Pancreas (tissue), 10 donors: ENCODE measurements at regions not wholly inside any gene's neighbourhood (a gene's known extent, or its start where the extent isn't known, plus 50 kb on each side); places are given as distances from the start of the nearest gene placed in this dataset.

ENCODE experiments used
- ATAC-seq, 4 donors: fragments of 200-7000 bp; cut with Tn5 transposase; one replicate each; pipeline versions ENCODE4 v1.8.0 to v1.9.1; 2020; ENCODE audit warnings: mild to moderate bottlenecking in 4 of 4, moderate library complexity in 4 of 4
- DNase-seq, 6 donors: peaks; one replicate each; pipeline ENCODE4 v3.0.0-alpha.2; 2020
- FAIRE-seq: peaks from 2 replicates; lab custom pipeline; 2012; peaks lifted over from hg19 to GRCh38; lab: Jason Lieb, UNC
- H3K27ac ChIP-seq, 4 donors: fragments of 200-600 bp; sonication (generic); 1 replicate in 3 of 4; 2 replicates in 1 of 4; pipeline versions ENCODE4 v1.5.0 to v1.8.0; 2020
- H3K27me3 ChIP-seq, 4 donors: fragments of 200-600 bp; one replicate each; pipeline ENCODE4 v1.8.0; 2021
- H3K36me3 ChIP-seq, 3 donors: fragments of 200-600 bp; sonication (generic) in 1 of 3; one replicate each; pipeline versions ENCODE4 v1.5.0 to v1.8.0; 2020 to 2021
- H3K4me1 ChIP-seq, 3 donors: fragments of 200-600 bp; one replicate each; pipeline ENCODE4 v1.8.0; 2021
- H3K4me3 ChIP-seq, 4 donors: fragments of 200-600 bp; sonication (generic) in 2 of 4; one replicate each; pipeline versions ENCODE4 v1.5.0 to v1.8.0; 2020 to 2021
- H3K9me3 ChIP-seq, 4 donors: fragments of 200-600 bp; one replicate each; pipeline ENCODE4 v1.8.0; 2021
- WGBS, 2 donors: extraction: QIAGEN DNeasy Blood & Tissue Kit; methylation state at CpG; one replicate each; pipeline ENCODE4 v1.1.7; 2013; 5-methylcytosine and 5-hydroxymethylcytosine counted together
- intact Hi-C, 3 donors: fragments of 100-400 bp; cut with DNase I; formaldehyde crosslinking; loops; one replicate each; pipeline versions ENCODE4 v1.11.1 to v1.14.2; 2022
- TF ChIP-seq, protein P1 (sequence below), 4 donors: fragments of 200-600 bp; sonication (generic) in 3 of 4; IDR thresholded peaks; one replicate each; pipeline versions ENCODE4 v1.5.0 to v1.8.0; 2021; ENCODE audit warnings: antibody characterized with exemption in 4 of 4
- donor health status: healthy with polysubstance abuse.
- donor health status: DM: no; HTN: no; CAD: no; lungs with moderate emphysema.
- donor health status: DM: no; HTN: no; CAD: no.
- donor health status: control.
- donor health status: control.
- donor health status: Bipolar disorder and iron deficiency.
- donor health status: DM: yes; HTN: yes; CAD: no.
- donor health status: DM: no; HTN: no; CAD: no.
- donor health status: DM: no; HTN: no; CAD: no.
- donor health status: DM: yes; HTN: yes; CAD: no.

DNA sequence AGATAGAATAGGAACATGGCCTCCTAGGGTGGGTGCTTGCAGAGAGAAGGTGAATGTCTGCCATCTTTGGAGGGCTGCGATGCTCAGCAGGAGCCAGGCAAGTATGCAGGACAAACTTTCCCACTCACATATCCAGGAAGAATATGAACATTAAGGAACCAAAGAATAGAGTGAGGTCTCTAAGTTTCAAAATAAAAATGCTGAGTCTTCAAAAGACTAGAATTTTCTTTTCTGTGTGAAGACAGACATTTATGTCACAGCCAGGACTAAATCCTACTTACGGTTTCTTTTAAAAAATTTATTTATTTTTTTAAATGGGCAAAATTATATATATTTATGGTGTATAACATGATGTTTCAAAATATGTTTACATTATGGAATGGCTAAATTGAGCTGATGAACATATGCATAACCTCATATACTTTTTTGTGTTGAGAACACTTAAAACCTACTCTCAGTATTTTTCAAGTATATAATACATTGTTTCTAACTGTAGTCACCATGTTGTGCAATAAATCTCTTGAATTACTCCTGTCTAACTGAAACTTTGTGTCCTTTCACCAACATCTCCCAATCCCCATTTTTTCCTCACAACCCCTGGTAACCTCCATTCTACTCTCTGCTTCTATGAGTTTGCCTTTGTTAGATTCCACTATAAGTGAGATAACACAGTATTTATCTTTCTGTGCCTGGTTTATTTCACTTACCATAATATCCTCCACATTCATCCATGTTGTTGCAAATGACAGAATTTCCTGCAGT is 177.8 kb upstream of the HAND2 start:
- no peak for DNase-seq
- Histone ChIP-seq H3K27ac (no peak overlapping the region), H3K36me3 (no peaks in the 10 kb centered on the region), H3K27me3 (no peaks in the 10 kb centered on the region), H3K4me3 (no peak overlapping the region), H3K4me1 (no peaks in the 10 kb centered on the region), H3K9me3 (no peaks in the 10 kb centered on the region)
- ATAC-seq: no peak
- intact Hi-C loops: no loop called here
- FAIRE-seq: no peak
- TF ChIP-seq, protein P1, sequence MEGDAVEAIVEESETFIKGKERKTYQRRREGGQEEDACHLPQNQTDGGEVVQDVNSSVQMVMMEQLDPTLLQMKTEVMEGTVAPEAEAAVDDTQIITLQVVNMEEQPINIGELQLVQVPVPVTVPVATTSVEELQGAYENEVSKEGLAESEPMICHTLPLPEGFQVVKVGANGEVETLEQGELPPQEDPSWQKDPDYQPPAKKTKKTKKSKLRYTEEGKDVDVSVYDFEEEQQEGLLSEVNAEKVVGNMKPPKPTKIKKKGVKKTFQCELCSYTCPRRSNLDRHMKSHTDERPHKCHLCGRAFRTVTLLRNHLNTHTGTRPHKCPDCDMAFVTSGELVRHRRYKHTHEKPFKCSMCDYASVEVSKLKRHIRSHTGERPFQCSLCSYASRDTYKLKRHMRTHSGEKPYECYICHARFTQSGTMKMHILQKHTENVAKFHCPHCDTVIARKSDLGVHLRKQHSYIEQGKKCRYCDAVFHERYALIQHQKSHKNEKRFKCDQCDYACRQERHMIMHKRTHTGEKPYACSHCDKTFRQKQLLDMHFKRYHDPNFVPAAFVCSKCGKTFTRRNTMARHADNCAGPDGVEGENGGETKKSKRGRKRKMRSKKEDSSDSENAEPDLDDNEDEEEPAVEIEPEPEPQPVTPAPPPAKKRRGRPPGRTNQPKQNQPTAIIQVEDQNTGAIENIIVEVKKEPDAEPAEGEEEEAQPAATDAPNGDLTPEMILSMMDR (IDR thresholded peaks at IDR 0.05): no peak
- WGBS, 2 donors: 91 to 97% methylated on average over 2 of the region's 2 CpGs

DNA sequence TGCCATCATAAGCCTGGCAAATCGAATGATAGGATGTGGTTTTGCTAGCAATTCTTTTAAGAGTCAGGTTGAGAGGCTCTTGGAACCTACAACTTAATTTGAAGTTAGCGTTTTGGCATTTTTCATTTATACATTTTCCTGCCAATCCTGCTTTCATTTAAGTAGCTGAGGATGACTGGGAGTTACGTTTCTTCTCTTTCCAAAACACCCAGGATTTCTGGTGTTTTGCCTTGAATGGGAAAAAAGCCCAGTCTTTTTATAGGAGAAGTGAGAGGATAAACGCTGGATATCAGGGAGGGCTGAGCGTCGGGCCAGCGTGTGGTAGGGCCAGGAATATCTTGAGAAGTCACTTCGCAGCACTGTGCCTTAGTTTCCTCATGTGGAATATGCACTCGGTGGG is 174.2 kb upstream of the HAND2 start:
- Histone ChIP-seq H3K9me3 (no peaks in the 10 kb centered on the region), H3K36me3 (no peaks in the 10 kb centered on the region), H3K27me3 (no peaks in the 10 kb centered on the region), H3K4me3 (no peak overlapping the region), H3K4me1 (no peaks in the 10 kb centered on the region), H3K27ac (no peak overlapping the region)
- TF ChIP-seq, protein P1 (IDR thresholded peaks at IDR 0.05): no peak
- FAIRE-seq (no peak), ATAC-seq (no peak), DNase-seq (no peak)
- intact Hi-C loops: no loop called here
- WGBS, 2 donors: 78 to 86% methylated on average over 9 of the region's 9 CpGs

DNA sequence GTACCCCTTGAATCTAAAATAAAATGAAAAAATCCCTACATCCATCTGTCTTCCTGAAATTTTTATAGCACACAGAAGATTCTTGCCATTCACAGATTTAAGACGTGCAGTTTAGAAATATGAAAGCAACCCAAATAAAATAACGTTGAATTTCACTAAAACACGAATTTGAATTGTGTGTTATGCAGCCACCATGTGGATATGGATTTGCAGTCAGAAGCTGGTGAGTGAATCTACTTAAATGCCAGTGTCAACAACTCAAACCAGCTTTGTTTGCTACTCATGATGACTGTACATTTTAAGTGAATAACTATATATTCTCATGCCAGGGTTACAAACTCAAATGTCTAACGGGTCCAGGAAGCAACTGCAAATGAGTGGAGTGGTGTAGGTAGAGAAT is 173.0 kb upstream of the HAND2 start:
- H3K27ac ChIP-seq: no peak overlapping the region
- WGBS, 2 donors: 73 to 74% methylated on average over 4 of the region's 4 CpGs
- TF ChIP-seq, protein P1 (IDR thresholded peaks at IDR 0.05): no peak
- H3K36me3 ChIP-seq: no peaks in the 10 kb centered on the region
- peaks cover 0 to 10% (median 0%) of the 10 kb centered on the region in 3 donors for H3K4me1 ChIP-seq
- ATAC-seq (no peak), FAIRE-seq (no peak), DNase-seq (no peak)
- H3K27me3 ChIP-seq: no peaks in the 10 kb centered on the region
- no peak overlapping the region for H3K4me3 ChIP-seq
- no peaks in the 10 kb centered on the region for H3K9me3 ChIP-seq
- intact Hi-C loops: no loop called here

DNA sequence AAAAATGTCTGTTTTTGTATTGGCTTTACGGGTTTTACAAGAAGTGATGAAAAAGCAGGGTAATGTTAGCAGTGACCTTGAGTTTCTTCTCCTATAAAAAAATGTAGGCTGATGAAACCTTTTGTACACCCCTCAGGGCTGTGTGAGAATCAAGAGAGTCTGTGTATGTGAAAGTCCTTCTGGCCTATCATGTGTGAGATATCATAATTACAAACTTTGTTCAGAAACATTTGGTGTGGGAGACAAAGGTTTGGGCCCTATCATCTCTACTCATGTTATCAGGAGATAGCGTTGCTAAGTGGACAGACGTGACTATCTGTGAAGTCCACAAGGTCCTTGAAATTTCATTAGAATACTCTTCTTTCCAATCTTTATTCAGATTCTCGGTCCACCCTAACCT is 170.6 kb upstream of the HAND2 start:
- 60 to 65% methylated on average over 4 of the region's 4 CpGs for WGBS, 2 donors
- FAIRE-seq: no peak

More for the DNA sequence above, 170.6 kb upstream of the HAND2 start:
- no peak overlapping the region for H3K27ac ChIP-seq
- H3K36me3 ChIP-seq: no peaks in the 10 kb centered on the region
- no peak overlapping the region for H3K4me3 ChIP-seq
- DNase-seq (no peak), ATAC-seq (no peak)
- TF ChIP-seq, protein P1 (IDR thresholded peaks at IDR 0.05): no peak
- H3K27me3 ChIP-seq: no peaks in the 10 kb centered on the region
- intact Hi-C loops: no loop called here
- H3K4me1 ChIP-seq: peaks cover 6 to 17% (median 9%) of the 10 kb centered on the region in 3 donors
- no peaks in the 10 kb centered on the region for H3K9me3 ChIP-seq
